HG03565 (cell line): ENCODE measurements at regions not wholly inside any gene's neighbourhood (a gene's known extent, or its start where the extent isn't known, plus 50 kb on each side); places are given as distances from the start of the nearest gene placed in this dataset.

Experiments used
- ATAC-seq: cut with Tn5 transposase; IDR thresholded peaks from one replicate; pipeline ENCODE4 v1.9.1; 2021; ENCODE audit warnings: mild to moderate bottlenecking, moderate library complexity; ENCODE audit not compliant: unreplicated experiment

DNA sequence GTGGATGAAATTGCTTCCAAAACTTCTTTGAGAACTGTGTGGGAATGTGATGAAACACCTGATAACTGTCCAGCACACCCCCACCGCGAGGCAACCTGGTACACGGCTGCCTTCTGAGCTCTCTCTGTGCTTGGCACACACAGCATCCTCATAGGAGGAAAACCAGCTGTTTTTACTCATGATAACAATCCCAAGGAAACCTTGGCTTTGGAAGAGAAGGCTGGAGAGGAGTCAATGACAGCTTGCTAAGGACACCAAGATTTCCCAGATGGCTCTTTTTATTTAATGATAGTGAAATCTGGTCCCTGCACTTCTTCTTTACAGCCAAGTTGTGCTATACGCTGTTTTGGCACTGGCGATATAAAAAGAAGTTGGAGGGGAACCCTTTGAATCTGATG lies 232.5 kb upstream of the FN1 start:
- ATAC-seq = no peak

DNA sequence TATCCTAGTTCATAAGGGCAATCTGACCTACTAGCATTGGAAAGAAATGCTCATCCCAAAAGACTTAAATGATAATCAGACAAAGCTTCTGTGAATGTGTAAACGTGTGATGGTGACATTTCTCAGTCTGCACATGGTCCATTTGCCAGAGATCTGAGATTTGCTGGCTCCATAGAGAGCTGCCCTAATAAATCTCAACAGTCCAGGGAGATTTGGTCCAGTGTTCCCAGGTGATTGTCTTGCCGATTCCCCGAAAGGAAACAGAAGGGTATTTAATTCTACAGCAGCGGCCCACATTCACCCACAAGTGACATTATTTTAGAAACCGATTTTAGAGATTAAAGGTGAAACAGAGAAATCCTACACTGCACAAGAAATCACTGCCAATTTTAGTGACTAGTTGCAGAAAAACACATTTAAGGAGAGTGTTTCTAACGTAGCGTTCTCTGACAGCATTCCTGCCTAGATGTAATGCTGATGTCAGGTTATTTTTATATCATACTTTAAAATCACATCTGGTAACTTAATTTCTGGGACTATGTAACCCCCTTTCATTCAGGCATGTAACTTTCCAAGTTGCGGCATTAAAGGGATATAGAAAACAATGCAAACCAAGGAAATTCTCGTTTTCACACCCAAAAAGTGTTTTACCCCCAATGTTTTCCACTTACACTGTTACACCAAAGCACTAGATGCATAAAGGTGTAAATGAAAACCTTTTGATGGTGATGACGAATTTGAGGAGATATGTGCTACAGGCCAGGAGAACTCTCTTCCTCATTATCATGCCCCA lies 231.9 kb upstream of the FN1 start:
- ATAC-seq = no peak

DNA sequence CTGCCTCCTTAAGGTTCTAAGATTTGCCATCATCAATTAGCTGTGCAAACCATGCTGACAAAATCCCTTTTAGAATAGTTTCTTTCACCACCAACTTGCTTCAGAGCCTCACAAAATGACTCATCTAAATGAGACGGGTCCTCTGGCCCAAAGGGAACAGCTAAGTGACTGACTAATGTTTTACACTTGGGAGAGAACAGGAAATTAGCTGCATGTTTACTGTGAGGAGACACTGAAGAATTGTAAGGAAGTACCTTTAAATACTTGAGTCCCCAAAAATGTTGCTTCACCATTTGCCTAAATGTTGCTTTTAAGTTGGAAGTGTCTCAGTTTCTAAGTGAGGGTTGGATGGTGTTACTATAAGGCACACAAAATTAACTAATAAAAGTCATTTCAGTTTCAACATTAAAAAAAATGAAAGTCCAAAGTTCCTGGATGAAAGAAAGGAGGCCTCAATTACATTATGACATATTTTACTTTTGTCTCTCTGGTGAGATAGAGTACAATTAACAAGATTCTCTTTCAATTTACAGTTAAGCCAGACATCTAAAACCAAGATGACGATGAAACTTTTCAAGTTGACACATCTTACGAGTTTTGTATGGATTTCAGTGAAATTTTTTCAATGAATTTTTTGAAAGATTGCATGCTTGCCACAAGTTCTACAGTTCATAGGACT lies 229.1 kb upstream of the FN1 start:
- ATAC-seq = no peak

DNA sequence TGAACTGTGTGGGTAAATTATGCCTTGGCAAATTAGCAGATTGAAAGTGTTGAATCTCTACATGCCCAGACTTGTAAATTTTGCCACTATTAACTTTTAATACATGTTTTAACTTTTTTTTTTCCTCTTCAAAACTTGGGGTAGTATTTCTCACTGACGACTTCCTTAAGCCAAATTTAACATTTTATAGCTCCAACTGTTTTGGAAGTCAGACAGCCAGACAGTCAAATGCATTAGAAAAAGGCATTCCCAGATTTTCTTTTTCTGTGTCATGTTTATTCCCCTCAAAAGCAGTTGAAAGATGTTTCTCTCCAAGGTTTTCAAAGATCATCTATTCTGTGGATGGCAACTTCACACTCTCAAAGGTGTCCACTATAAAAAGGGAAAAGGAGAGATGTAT lies 226.8 kb upstream of the FN1 start:
- ATAC-seq = no peak

DNA sequence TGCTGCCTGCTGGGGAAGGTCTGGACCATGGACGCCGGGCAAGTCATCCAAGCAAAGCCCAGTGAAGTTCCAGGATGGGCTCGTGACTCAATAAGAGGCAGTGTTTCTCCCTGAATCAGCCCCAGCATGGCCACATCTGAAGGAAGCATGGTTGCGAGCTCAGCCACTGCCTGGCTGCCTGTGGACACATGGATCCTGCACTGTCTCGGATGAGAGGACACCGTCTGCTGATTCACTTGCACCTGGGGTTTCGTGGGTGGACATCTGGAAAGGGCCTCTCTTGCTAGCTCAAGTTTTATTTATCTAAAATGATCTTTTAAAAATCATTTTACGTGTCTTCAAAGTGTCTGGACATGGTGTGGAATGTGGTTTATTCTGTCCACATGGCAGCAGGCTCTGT lies 224.8 kb upstream of the FN1 start:
- no peak for ATAC-seq

DNA sequence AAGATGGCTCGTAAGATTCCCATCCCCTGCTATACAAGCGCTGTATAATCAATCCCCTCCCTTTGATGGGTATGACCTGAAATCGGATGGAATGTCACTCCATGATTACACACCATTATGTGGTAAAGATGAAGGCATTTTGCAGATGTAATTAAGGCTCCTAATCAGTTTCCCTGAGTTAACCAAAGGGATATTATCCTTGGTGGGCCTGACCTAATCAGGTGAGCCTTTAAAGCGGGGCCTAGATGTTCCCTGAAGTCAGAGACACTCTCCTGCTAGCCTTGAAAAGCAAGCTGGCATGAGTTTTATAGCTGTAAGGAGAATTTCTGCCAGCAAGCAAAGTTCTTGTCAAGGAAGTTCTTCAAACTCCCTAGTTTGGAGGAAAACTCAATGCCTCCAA lies 223.8 kb upstream of the FN1 start:
- no peak for ATAC-seq

DNA sequence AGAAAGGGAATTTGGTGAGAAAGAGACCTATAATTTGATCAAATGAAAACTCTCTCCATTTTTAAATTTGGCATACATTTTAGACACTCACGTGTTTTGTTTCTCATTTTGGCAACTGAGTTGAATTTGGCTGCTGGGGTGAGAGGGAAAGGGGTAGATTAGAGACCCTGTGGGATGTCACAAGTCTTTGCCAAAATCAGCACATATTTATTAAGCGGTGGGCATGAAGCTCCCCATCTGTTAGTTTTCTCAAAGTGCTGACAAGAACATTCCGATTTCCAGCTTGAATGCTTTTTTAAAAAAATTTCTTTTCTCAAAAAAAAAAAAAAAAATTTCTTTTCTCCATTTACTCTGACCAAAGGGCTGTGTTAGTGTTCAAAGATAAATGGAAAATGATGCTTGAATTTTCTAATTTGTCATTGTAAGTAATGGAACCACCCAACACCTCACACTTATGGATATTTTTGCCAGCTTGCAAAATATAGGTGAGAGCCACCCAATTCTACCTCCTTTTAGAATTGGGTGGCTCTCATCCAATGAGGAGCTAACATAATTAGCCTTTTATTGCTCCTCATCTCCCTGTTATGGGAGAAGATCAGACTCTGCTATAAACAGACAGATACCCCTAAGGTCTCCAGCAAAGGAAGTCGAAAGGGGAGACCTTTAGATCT lies 222.9 kb upstream of the FN1 start:
- no peak for ATAC-seq

DNA sequence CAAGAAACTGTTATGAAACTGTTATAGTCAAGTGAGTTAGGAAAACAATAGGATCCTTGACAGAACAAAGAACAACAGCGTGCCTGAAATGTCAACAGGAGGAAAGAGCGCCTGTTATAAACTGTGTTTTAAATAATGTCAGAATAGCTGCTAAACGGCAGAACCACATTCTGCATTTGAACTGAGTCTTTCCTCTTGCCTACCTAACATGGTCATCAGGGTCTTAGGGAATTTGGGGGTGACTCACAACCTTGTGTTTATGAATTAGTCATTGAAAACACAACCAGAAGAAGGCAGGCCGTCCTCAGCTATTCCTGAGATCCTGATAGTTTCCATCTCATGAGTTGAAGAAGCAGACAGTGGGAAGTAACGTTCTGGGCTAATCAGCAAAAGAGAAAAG lies 222.0 kb upstream of the FN1 start:
- ATAC-seq = no peak

DNA sequence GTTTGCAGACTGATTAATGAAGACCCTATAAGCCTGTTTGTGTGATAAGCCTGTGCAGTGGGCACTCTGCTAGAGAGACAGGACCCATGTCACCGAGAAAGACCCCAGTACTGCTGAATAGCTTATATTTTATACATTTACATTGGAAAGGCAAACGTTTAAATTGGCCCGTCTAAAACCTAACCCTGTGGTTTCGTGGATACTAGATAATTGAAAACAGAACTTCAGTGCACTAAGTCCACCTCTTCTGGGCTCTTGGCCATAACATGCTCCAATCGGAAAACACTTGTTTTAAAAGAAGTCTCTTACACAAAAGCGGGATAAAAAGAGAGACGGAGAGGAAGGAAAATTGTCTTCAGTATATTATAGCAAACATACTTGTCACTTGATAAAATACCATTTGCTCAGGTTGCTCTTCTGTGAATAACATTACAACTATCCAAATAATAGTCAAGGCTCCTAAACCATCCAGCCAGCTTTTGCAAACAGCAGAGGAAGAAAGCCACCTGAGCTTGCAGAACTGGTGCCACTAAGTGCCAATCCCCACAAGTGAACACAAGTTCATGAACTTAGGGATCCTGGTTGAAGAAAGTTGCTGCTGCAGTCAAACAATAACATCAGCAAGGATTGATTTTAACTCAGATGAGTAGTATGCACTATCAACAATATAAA lies 218.4 kb upstream of the FN1 start:
- no peak for ATAC-seq

DNA sequence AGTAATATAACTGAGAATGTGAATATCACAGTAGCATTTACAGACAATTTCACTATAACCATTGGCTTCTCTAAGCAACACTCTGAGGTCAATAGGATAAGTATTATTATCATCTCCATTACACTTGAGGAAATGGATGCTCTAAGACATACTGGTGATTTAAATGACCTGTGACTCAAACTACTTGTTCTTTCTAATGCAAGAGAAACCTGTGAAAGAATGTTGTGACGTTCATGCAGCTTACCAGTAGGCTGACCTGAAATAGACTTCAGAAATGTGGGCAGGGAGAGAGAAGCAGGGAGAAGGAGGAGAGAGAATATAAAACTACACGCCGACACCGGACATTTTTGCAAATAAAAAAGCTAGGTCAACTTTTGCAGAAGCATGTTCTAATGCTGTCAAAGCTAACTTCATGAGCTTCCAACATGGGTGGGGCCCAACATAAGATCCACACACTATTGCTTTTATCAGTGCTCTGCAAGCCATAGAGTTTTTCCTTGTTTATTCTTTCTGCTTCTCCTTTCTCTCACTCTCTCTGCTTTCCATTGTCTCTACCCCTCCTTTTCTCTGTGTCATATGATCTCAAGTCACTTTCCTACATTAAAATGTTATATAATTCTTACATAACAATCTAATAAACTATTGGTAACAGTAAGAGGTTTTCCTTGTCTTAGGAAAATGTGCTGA lies 217.6 kb upstream of the FN1 start:
- no peak for ATAC-seq

DNA sequence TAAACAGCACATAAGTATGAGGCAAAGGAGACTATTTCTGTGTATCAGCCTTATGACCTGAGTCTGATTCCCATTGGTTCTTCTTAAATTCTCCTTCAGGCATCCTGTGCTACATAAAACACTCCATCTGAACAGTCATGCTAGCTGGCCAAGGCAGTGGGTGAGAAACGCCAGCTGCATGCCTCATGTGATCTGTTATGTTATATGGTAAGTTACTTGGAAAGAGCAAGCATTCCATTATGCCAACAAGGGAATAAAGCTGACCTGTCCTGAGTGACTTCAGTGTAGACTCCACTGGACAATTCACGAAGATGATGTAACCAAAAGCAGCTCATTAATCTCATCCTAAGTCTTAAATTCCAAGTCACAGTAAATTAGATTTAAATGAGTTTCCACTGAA lies 216.5 kb upstream of the FN1 start:
- ATAC-seq = no peak

DNA sequence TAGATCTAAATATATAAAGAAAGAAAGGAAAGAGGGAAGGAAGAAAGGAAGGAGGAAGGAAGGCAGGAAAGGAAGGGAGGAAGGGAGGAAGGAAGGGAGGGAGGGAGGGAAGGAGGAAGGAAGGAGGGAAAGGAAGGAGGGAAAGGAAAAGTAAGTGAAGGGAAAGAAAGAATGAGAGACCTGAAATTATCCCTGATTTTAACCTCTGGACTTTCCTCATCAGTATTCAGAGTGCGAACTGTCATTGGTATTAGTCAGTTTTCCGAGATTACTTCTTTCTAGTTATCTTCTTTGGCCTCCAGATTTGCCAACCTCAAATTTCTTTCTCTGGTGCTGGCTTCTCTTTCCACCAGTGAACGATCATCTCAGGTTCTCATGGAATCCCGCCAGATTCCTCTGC lies 215.5 kb upstream of the FN1 start:
- ATAC-seq = no peak

DNA sequence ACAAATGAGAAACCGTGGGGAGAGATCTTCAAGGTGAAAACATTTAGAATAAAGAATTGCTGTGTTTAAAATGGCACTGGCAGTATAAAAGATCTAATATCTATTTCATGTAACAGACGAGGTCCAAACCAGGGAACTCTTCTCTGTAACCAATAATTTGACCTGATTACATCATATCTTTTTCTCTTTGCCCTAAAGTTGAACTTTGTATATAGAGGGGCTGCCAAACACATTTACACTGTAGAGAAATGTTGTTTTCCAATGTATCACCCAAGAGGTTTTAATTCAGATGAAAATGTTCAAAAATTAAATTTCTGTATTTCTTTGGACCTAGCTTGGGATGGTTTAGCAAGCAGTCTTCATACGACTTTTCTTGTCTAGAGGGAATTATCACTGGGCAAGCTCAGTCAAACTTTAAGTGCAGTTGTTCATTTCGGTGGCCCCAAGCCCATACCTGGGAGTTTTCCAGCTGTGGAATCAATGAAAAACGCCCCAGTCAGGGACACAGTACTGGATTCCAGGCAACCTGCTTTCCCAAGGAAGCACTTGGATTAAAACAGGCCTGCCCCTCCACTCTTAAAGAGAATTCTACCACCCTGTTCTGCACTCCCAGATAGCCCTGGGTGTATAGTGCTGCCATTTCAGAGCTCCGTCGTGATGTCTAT lies 208.5 kb upstream of the FN1 start:
- no peak for ATAC-seq

DNA sequence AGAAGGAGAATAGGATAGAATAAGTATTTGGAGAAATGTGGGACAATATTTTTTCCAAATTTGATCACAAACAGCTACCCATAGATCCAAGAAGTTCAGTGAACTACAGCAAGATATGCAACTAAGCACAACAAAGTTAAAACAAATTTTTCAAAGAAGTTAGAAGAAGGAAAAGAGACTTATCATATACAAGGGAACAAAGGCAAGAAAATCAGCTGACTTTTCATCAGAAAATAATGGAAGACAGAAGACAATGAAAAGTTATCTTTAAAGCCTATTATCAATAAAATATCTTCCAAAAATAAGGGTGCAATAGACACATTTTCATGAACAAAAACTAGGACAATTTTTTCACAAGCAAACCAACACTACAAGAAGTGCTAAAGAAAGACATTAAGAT lies 202.8 kb upstream of the FN1 start:
- no peak for ATAC-seq

DNA sequence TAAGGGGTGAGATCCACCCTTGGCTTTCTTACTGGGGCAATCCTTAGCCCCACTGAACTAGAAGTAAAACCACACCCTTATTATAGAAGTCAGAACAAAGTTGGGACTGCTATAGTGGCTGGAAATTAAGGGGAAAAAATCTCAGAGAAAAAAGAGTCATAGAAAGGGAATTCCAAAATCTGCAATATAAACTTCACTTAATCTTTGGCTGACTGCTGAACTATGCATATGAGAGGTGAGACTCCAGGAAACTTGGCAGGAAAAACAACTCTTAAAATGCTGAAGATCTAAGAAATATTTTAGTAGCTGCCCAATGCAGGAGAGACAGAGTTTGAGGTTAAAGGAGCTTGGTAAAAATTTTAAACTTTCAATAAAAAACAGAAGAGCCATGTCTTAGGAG lies 201.8 kb upstream of the FN1 start:
- ATAC-seq = no peak

DNA sequence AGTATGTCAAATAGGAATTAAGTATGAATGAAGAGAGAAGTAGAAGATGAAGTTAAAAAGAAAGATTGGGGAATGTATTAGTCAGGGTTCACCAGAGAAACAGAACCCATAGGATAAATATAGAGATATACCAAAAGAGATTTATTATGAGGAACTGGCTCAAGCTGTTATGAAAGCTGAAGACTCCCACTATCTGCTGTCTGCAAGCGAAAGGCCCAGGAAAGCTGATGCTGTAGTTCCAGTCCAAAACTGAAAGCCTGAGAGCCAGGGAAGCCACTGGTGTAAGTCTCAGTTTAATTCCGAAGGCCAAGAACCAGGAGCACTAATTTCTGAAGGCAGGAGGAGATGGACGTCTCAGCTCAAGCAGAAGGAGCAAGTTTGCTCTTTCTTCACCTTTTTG lies 200.9 kb upstream of the FN1 start:
- no peak for ATAC-seq

DNA sequence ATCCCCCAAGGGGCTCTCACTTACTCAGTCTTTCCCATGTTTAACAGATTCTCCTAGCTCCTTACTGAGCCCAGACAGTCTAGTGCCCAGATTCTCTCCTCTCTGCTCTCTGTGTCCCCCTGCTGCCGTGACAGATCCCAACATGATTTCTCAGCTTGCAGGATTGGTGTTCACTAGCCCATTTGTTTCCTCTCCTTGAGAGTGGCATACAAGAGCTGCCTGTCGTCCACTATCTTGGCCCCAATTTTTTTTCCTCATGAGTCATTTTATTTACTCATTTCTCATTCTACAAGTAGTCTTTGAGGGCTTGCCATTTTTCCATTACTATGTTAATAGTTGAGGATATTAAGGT lies 199.9 kb upstream of the FN1 start:
- ATAC-seq = no peak

DNA sequence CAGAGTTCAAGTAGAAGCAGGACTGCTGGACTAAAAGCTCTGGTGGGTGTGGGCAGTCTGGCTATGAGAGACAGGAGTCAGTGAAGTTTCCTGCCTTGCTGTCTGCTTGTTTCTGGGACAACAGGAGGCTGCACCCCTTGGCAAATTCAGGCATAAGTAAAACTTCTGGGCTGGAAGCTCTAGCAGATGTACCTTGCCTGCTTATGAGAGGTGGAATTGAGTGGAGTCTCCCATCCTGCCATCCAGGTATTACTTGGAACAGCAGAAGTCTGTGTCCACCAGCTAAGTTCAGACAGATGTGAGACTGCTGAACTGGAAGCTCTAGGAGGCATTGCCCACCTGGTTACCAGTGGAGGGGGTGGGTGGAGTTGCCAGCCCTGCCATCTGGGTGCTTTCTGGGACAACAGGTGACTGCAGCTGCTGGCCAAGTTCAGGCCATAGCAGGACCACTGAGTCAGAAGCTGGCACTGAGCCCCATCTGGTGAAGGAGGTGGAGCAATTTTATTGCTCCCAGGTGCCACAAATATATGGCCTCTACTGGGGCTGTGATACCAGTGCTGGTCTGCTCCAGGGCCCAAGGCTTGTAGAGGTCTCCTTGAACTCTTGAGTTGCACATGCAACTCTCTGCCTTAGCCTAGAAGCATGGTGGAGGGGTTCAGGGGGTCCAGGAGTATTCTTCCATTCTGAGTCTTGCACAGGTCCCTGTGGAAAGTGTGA lies 199.4 kb upstream of the FN1 start:
- ATAC-seq = no peak

DNA sequence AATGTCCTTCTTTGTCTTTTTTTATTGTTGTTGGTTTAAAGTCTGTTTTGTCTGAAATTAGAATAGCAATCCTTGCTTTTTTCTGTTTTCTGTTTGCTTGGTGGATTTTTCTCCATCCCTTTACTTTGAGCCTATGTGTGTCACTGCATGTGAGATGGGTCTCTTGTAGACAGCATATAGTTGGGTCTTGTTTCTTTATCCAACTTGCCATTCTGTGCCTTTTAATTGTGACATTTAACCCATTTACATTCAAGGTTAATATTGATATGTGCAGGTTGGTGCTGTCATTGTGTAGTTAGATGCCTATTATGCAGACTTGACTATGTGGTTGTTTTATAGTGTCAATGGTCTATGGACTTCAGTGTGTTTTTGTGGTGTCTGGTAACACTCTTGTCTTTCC lies 197.5 kb upstream of the FN1 start:
- no peak for ATAC-seq

DNA sequence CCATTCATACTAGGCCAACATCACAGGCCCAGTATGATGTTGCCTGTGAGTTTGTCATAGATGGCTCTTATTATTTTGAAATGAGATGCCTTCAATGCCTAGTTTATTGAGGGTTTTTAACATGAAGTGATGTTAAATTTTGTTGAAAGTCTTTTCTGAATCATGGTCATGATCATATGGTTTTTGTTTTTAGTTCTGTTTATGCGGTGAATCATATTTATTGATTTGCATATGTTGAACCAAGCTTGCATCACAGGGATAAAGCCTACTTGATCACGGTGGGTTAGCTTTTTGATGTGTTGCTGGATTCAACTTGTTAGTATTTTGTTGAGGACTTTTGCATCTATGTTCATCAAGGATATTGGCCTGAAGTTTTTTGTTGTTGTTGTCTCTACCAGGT lies 195.8 kb upstream of the FN1 start:
- ATAC-seq = no peak
